GM12878 (cell line): ENCODE measurements at regions not wholly inside any gene's neighbourhood (a gene's known extent, or its start where the extent isn't known, plus 50 kb on each side); places are given as distances from the start of the nearest gene placed in this dataset.

Experiments
- ATAC-seq: fragments of 200-7000 bp; cut with Tn5 transposase; 3 replicates; pipeline ENCODE4 v1.9.1; 2020; ENCODE audit warnings: mild to moderate bottlenecking, moderate library complexity
- BruUV-seq: library from RNA; stranded (reverse); fragments of 400-500 nt; replicated peaks from 2 replicates; lab custom pipeline; 2021; lab: Mats Ljungman, UMichigan
- CTCF ChIA-PET: fragments of 300-600 bp; sonication (Branson Sonifier 250); formaldehyde crosslinking; extraction: SDS; loops from one replicate; lab custom pipeline; 2021; ENCODE audit warnings: inconsistent platforms; lab: Yijun Ruan, JAX
- POLR2A ChIA-PET: fragments of 350-600 bp; formaldehyde crosslinking; extraction: SDS; loops from one replicate; lab custom pipeline; 2021; ENCODE audit warnings: inconsistent platforms; lab: Charles Lee
- RAD21 ChIA-PET: fragments of 300-600 bp; sonication (Branson Sonifier 250); formaldehyde crosslinking; loops from one replicate; lab custom pipeline; 2023; ENCODE audit warnings: antibody characterized with exemption; ENCODE audit not compliant: unreplicated experiment; lab: Charles Lee
- SMC1A ChIA-PET: fragments of 300-600 bp; sonication (Branson Sonifier 250); formaldehyde crosslinking; loops from one replicate; lab custom pipeline; 2023; ENCODE audit not compliant: unreplicated experiment, uncharacterized antibody; lab: Charles Lee
- DNase-seq: peaks from one replicate; pipeline ENCODE4 v3.0.0-alpha.2; 2011; ENCODE audit warnings: low read depth, low spot score
- FAIRE-seq: peaks from 3 replicates; lab custom pipeline; 2011; peaks lifted over from hg19 to GRCh38; lab: Jason Lieb, UNC
- H2AFZ ChIP-seq: 2 replicates; pipeline ENCODE4 v1.6.0; 2011; ENCODE audit warnings: low read depth, low read length, control low read depth; ENCODE audit not compliant: control insufficient read depth
- H3K27ac ChIP-seq: 2 replicates; pipeline ENCODE4 v1.5.1; 2011; ENCODE audit warnings: control low read depth; ENCODE audit not compliant: control insufficient read depth, insufficient read depth
- H3K27me3 ChIP-seq, 2 experiments: replicated peaks in 1 of 2; 2 replicates each; pipeline versions ENCODE4 v1.6.0 to v1.6.1; 2011; ENCODE audit warnings: low read length in 1 of 2; ENCODE audit not compliant: control insufficient read depth in 2 of 2, insufficient read depth in 2 of 2
- H3K36me3 ChIP-seq, 2 experiments: 2 replicates each; pipeline ENCODE4 v1.5.1; 2011; ENCODE audit warnings: low read length in 1 of 2; ENCODE audit not compliant: control insufficient read depth in 2 of 2, insufficient read depth in 2 of 2
- H3K4me1 ChIP-seq: 2 replicates; pipeline ENCODE4 v1.6.1; 2011; ENCODE audit warnings: mild to moderate bottlenecking, low read length, moderate library complexity, mixed read lengths; ENCODE audit not compliant: control insufficient read depth, insufficient read depth
- H3K4me2 ChIP-seq: 2 replicates; pipeline ENCODE4 v1.6.0; 2011; ENCODE audit warnings: control low read depth; ENCODE audit not compliant: control insufficient read depth, insufficient read depth
- H3K4me3 ChIP-seq: fragments of 200-600 bp; sonication (generic); 2 replicates; pipeline ENCODE4 v1.5.1; 2016
- H3K79me2 ChIP-seq: 2 replicates; pipeline ENCODE4 v1.6.0; 2011; ENCODE audit warnings: low read length; ENCODE audit not compliant: control insufficient read depth, insufficient read depth
- H3K9ac ChIP-seq: 2 replicates; pipeline ENCODE4 v1.8.0; 2011; ENCODE audit warnings: low read length, control low read depth, mixed read lengths; ENCODE audit not compliant: control insufficient read depth, insufficient read depth
- H3K9me3 ChIP-seq: replicated peaks from 3 replicates; pipeline ENCODE4 v1.5.1; 2011; ENCODE audit warnings: mild to moderate bottlenecking, low read length; ENCODE audit not compliant: control insufficient read depth, insufficient read depth
- H4K20me1 ChIP-seq: 2 replicates; pipeline ENCODE4 v1.6.0; 2011; ENCODE audit not compliant: control insufficient read depth, insufficient read depth
- BCL3 ChIP-seq: IDR thresholded peaks from 2 replicates; pipeline ENCODE4 v1.6.1; 2011; ENCODE audit warnings: borderline replicate concordance, low read depth, mild to moderate bottlenecking, moderate library complexity, low read length; ENCODE audit not compliant: insufficient read depth, poor library complexity, severe bottlenecking
- CEBPB ChIP-seq, 2 experiments: fragments of 150-350 bp in 1 of 2; IDR thresholded peaks; 2 replicates each; pipeline ENCODE4 v1.6.1; 2012 to 2014; ENCODE audit warnings: low read depth in 2 of 2, low read length in 2 of 2, borderline replicate concordance in 1 of 2, inconsistent platforms in 1 of 2
- E2F8 ChIP-seq: fragments of 450-650 bp; IDR thresholded peaks from 2 replicates; pipeline ENCODE4 v1.6.1; 2018; ENCODE audit warnings: mild to moderate bottlenecking, low read depth, moderate library complexity; ENCODE audit not compliant: partially characterized antibody
- HCFC1 ChIP-seq: fragments of 150-350 bp; IDR thresholded peaks from 2 replicates; pipeline ENCODE4 v1.6.1; 2014; ENCODE audit warnings: low read length
- IKZF1 ChIP-seq: fragments of 450-650 bp; conservative IDR thresholded peaks from 2 replicates; pipeline ENCODE4 v1.6.1; 2017; ENCODE audit warnings: antibody characterized with exemption, mild to moderate bottlenecking
- MLLT1 ChIP-seq: fragments of 450-650 bp; IDR thresholded peaks from 2 replicates; pipeline ENCODE4 v1.6.1; 2016; ENCODE audit warnings: mild to moderate bottlenecking
- MYB ChIP-seq: fragments of 150-350 bp; IDR thresholded peaks from 2 replicates; pipeline ENCODE4 v1.6.1; 2014; ENCODE audit warnings: mild to moderate bottlenecking, low read depth, low read length, borderline replicate concordance
- NFIC ChIP-seq: IDR thresholded peaks from 2 replicates; pipeline ENCODE4 v1.6.1; 2012; ENCODE audit warnings: low read depth, mild to moderate bottlenecking, inconsistent platforms, low read length, moderate library complexity
- NRF1 ChIP-seq: conservative IDR thresholded peaks from 2 replicates; pipeline ENCODE4 v1.6.1; 2011; ENCODE audit warnings: mild to moderate bottlenecking, low read depth, low read length, improper control_type of control experiment
- RAD51 ChIP-seq: fragments of 450-650 bp; IDR thresholded peaks from 2 replicates; pipeline ENCODE4 v1.6.1; 2016; ENCODE audit warnings: moderate library complexity, mild to moderate bottlenecking, inconsistent platforms
- SMAD5 ChIP-seq: IDR thresholded peaks from 2 replicates; pipeline ENCODE4 v1.6.1; 2016; ENCODE audit warnings: antibody characterized with exemption, low read depth
- STAT1 ChIP-seq: fragments of 450-650 bp; conservative IDR thresholded peaks from 2 replicates; pipeline ENCODE4 v1.6.1; 2014; ENCODE audit warnings: antibody characterized with exemption, mild to moderate bottlenecking
- STAT3 ChIP-seq: IDR thresholded peaks from 2 replicates; pipeline ENCODE4 v1.6.1; 2011; ENCODE audit warnings: low read depth, low read length, improper control_type of control experiment
- TCF3 ChIP-seq: IDR thresholded peaks from 2 replicates; pipeline ENCODE4 v1.6.1; 2012; ENCODE audit warnings: low read depth, mild to moderate bottlenecking, low read length, borderline replicate concordance; ENCODE audit not compliant: insufficient read depth
- WRNIP1 ChIP-seq: IDR thresholded peaks from 2 replicates; pipeline ENCODE4 v1.6.1; 2011; ENCODE audit warnings: low read depth, low read length, improper control_type of control experiment, borderline replicate concordance
- ZZZ3 ChIP-seq: IDR thresholded peaks from 2 replicates; pipeline ENCODE4 v1.6.1; 2011; ENCODE audit warnings: low read depth; ENCODE audit not compliant: control insufficient read depth, insufficient read length
- WGBS: methylation state at CpG from one replicate; pipeline ENCODE4 v1.1.6; 2016; ENCODE audit warnings: low lambda C conversion rate; ENCODE audit not compliant: insufficient replicate concordance, insufficient coverage; ENCODE audit errors: missing lambda C conversion rate; 5-methylcytosine and 5-hydroxymethylcytosine counted together
- in situ Hi-C: fragments of 300-500 bp; cut with MboI; formaldehyde crosslinking; loops from 9 replicates; pipeline ENCODE4 v1.14.3; 2018; ENCODE audit warnings: mixed read lengths
- intact Hi-C: fragments of 100-400 bp; cut with micrococcal nuclease; formaldehyde crosslinking; loops from one replicate; pipeline ENCODE4 v1.14.2; 2022; ENCODE audit not compliant: unreplicated experiment
- TF ChIP-seq, protein P1 (sequence below): IDR thresholded peaks from 2 replicates; pipeline ENCODE4 v1.6.1; 2012; ENCODE audit warnings: low read depth, low read length, improper control_type of control experiment

DNA sequence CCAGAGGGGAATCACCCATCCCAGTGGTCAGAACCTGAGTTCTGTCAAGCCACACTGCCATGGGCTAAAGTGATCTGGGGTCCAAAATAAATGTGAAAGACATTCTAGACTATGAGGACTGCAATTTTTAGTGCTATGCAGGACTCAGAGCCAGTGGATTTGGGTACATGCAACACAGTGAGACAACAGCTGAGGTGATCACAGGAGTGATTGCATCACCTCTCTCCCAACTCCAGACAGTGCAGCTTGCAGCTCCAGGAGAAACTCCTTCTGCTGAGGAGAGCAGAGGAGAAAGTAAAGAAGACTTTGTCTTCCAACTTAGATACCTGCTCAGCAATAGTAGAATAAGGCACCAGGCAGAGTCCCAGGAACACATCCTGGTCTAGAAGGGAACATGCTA, 682.0 kb upstream of the POT1 start (continued):
- no peak for TF ChIP-seq E2F8
- no peak for TF ChIP-seq HCFC1

GRCh38 chr7:125606671-125607070, 677.0 kb upstream of the POT1 start:
- CTCF ChIA-PET = no interaction called here
- FAIRE-seq = no peak
- TF ChIP-seq NFIC (no peak), MLLT1 (no peak), ZZZ3 (no peak), IKZF1 (no peak), SMAD5 (no peak), BCL3 (no peak), STAT3 (no peak), WRNIP1 (no peak), STAT1 (no peak), NRF1 (no peak), MYB (no peak), TCF3 (no peak), RAD51 (no peak), CEBPB (IDR thresholded peaks at IDR 0.05; ENCODE audit: borderline replicate concordance in 1 of 2, low read depth in 2 of 2, low read length in 2 of 2) (no peak)
- TF ChIP-seq, protein P1, sequence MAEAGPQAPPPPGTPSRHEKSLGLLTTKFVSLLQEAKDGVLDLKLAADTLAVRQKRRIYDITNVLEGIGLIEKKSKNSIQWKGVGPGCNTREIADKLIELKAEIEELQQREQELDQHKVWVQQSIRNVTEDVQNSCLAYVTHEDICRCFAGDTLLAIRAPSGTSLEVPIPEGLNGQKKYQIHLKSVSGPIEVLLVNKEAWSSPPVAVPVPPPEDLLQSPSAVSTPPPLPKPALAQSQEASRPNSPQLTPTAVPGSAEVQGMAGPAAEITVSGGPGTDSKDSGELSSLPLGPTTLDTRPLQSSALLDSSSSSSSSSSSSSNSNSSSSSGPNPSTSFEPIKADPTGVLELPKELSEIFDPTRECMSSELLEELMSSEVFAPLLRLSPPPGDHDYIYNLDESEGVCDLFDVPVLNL = no peak

More at GRCh38 chr7:125606671-125607070, 677.0 kb upstream of the POT1 start:
- H4K20me1 ChIP-seq = no peaks in the 10 kb centered on the region
- H3K79me2 ChIP-seq = no peaks in the 10 kb centered on the region
- no peaks in the 10 kb centered on the region for H3K36me3 ChIP-seq
- no peak overlapping the region for H3K4me3 ChIP-seq
- in situ Hi-C loops (no loop called here), intact Hi-C loops (no loop called here)
- no TSS peak for BruUV-seq
- H3K27ac ChIP-seq = no peak overlapping the region
- H3K4me1 ChIP-seq = no peaks in the 10 kb centered on the region
- DNase-seq (no peak), ATAC-seq (no peak)
- no peak overlapping the region for H2AFZ ChIP-seq
- no peak overlapping the region for H3K4me2 ChIP-seq
- ChIA-PET SMC1A (no interaction called here), POLR2A (no interaction called here), RAD21 (no interaction called here)
- 5% methylated on average over 3 of the region's 3 CpGs for WGBS
- H3K9ac ChIP-seq = no peak overlapping the region
- no peaks in the 10 kb centered on the region for H3K27me3 ChIP-seq
- H3K9me3 ChIP-seq = no peaks in the 10 kb centered on the region
